ENCODE measurements at regions not wholly inside any gene's neighbourhood (a gene's known extent, or its start where the extent isn't known, plus 50 kb on each side); places are given as distances from the start of the nearest gene placed in this dataset.

GRCh38 chrX:42102586-42103282 is 179.4 kb upstream of the CASK start (continued):
- TF ChIP-seq AFF4 (CRISPR knock-in tag; IDR thresholded peaks at IDR 0.05; ENCODE audit: borderline replicate concordance): no peak
- TF ChIP-seq E2F1 (CRISPR knock-in tag; IDR thresholded peaks at IDR 0.05): no peak
- no peak for TF ChIP-seq ARID4B (CRISPR knock-in tag; IDR thresholded peaks at IDR 0.05; ENCODE audit: borderline replicate concordance)
- TF ChIP-seq SMAD3 (CRISPR knock-in tag; IDR thresholded peaks at IDR 0.05; ENCODE audit: borderline replicate concordance): no peak
- TF ChIP-seq NR1H2 (CRISPR knock-in tag; IDR thresholded peaks at IDR 0.05): no peak
- no peak for TF ChIP-seq ZNF532 (CRISPR knock-in tag; IDR thresholded peaks at IDR 0.05; ENCODE audit: borderline replicate concordance)
- TF ChIP-seq ZNF416 (CRISPR knock-in tag; IDR thresholded peaks at IDR 0.05): no peak
- no peak for TF ChIP-seq FOXJ3 (CRISPR knock-in tag; IDR thresholded peaks at IDR 0.05; ENCODE audit: borderline replicate concordance)
- no peak for TF ChIP-seq JUN (CRISPR knock-in tag; IDR thresholded peaks at IDR 0.05)
- no peak for TF ChIP-seq PRDM15 (CRISPR knock-in tag; IDR thresholded peaks at IDR 0.05)
- TF ChIP-seq FOXP1 (CRISPR knock-in tag; IDR thresholded peaks at IDR 0.05; ENCODE audit: borderline replicate concordance): no peak
- TF ChIP-seq ZNF138 (CRISPR knock-in tag; conservative IDR thresholded peaks at IDR 0.05): no peak
- no peak for TF ChIP-seq USF1 (CRISPR knock-in tag; IDR thresholded peaks at IDR 0.05)
